ENCODE measurements at regions not wholly inside any gene's neighbourhood (a gene's known extent, or its start where the extent isn't known, plus 50 kb on each side); places are given as distances from the start of the nearest gene placed in this dataset.
"Not testable (repeated sequence)": the region's sequence is repeated elsewhere in the genome, so short reads cannot be mapped to it uniquely, and the experiment has no call there.

- Histone ChIP-seq H3K27me3 (replicated peaks; ENCODE audit: insufficient read depth) (no peaks in the 10 kb centered on the region), H3K27ac (no peak overlapping the region), H3K4me1 (replicated peaks) (no peaks in the 10 kb centered on the region), H3K4me3 (no peak overlapping the region), H3K9me3 (no peaks in the 10 kb centered on the region), H3K36me3 (no peaks in the 10 kb centered on the region)
- TF ChIP-seq POLR2A (IDR thresholded peaks at IDR 0.05) (no peak), CTCF (IDR thresholded peaks at IDR 0.05) (no peak), POLR2AphosphoS5 (IDR thresholded peaks at IDR 0.05) (no peak)
- intact Hi-C loops (cut with DNase I) = no loop called here
- DNase-seq (ENCODE audit: low spot score) = no peak
Measured at GRCh38 chr16:72598696-72599095, 426.7 kb upstream of the PMFBP1 start.

GRCh38 chr16:72597938-72598337 lies 426.0 kb upstream of the PMFBP1 start:
- Histone ChIP-seq H3K4me1 (replicated peaks) (no peaks in the 10 kb centered on the region), H3K4me3 (no peak overlapping the region), H3K27me3 (replicated peaks; ENCODE audit: insufficient read depth) (no peaks in the 10 kb centered on the region), H3K36me3 (no peaks in the 10 kb centered on the region), H3K9me3 (no peaks in the 10 kb centered on the region), H3K27ac (no peak overlapping the region)
- WGBS = 97% methylated on average over 3 of the region's 3 CpGs
- no peak for DNase-seq (ENCODE audit: low spot score)
- intact Hi-C loops (cut with DNase I) = no loop called here
- TF ChIP-seq CTCF (IDR thresholded peaks at IDR 0.05) = no peak
- no peak for TF ChIP-seq POLR2A (IDR thresholded peaks at IDR 0.05)
- TF ChIP-seq POLR2AphosphoS5 (IDR thresholded peaks at IDR 0.05) = no peak

GRCh38 chr16:72596373-72596772 lies 424.4 kb upstream of the PMFBP1 start:
- Histone ChIP-seq H3K9me3 (no peaks in the 10 kb centered on the region), H3K36me3 (no peaks in the 10 kb centered on the region), H3K27me3 (replicated peaks; ENCODE audit: insufficient read depth) (no peaks in the 10 kb centered on the region), H3K4me1 (replicated peaks) (no peaks in the 10 kb centered on the region), H3K4me3 (no peak overlapping the region), H3K27ac (no peak overlapping the region)
- no peak for TF ChIP-seq CTCF (IDR thresholded peaks at IDR 0.05)
- no peak for TF ChIP-seq POLR2AphosphoS5 (IDR thresholded peaks at IDR 0.05)
- no peak for TF ChIP-seq POLR2A (IDR thresholded peaks at IDR 0.05)
- DNase-seq (ENCODE audit: low spot score) = no peak
- WGBS = 100% methylated on average over 3 of the region's 3 CpGs
- intact Hi-C loops (cut with DNase I) = no loop called here

GRCh38 chr16:72590151-72590937 lies 418.4 kb upstream of the PMFBP1 start:
- no peak for DNase-seq (ENCODE audit: low spot score)
- 54% methylated on average over 2 of the region's 2 CpGs for WGBS
- Histone ChIP-seq H3K27ac (no peak overlapping the region), H3K9me3 (no peaks in the 10 kb centered on the region), H3K36me3 (no peaks in the 10 kb centered on the region), H3K4me1 (replicated peaks) (no peaks in the 10 kb centered on the region), H3K4me3 (no peak overlapping the region), H3K27me3 (replicated peaks; ENCODE audit: insufficient read depth) (no peaks in the 10 kb centered on the region)
- intact Hi-C loops (cut with DNase I) = no loop called here
- TF ChIP-seq CTCF (IDR thresholded peaks at IDR 0.05) (no peak), POLR2AphosphoS5 (IDR thresholded peaks at IDR 0.05) (no peak), POLR2A (IDR thresholded peaks at IDR 0.05) (no peak)

GRCh38 chr16:72588551-72588950 lies 416.6 kb upstream of the PMFBP1 start:
- Histone ChIP-seq H3K9me3 (no peaks in the 10 kb centered on the region), H3K27ac (no peak overlapping the region), H3K4me3 (no peak overlapping the region), H3K4me1 (replicated peaks) (no peaks in the 10 kb centered on the region), H3K27me3 (replicated peaks; ENCODE audit: insufficient read depth) (no peaks in the 10 kb centered on the region), H3K36me3 (no peaks in the 10 kb centered on the region)
- 87% methylated on average over 2 of the region's 2 CpGs for WGBS
- intact Hi-C loops (cut with DNase I) = no loop called here
- DNase-seq (ENCODE audit: low spot score) = no peak
- TF ChIP-seq POLR2A (IDR thresholded peaks at IDR 0.05) (no peak), CTCF (IDR thresholded peaks at IDR 0.05) (no peak), POLR2AphosphoS5 (IDR thresholded peaks at IDR 0.05) (no peak)

- H3K4me1 ChIP-seq (replicated peaks); H3K36me3 ChIP-seq; intact Hi-C loops (cut with DNase I); H3K27me3 ChIP-seq (replicated peaks; ENCODE audit: insufficient read depth); H3K9me3 ChIP-seq; H3K4me3 ChIP-seq; H3K27ac ChIP-seq; DNase-seq (ENCODE audit: low spot score): not testable (repeated sequence)
- WGBS = 97% methylated on average over 9 of the region's 9 CpGs
Measured at GRCh38 chr16:72578061-72578460, 406.1 kb upstream of the PMFBP1 start.
